GM18867 (cell line): ENCODE measurements at regions not wholly inside any gene's neighbourhood (a gene's known extent, or its start where the extent isn't known, plus 50 kb on each side); places are given as distances from the start of the nearest gene placed in this dataset.
A peak's percentile ranks its signal among the peaks of the same experiment; 100 is the strongest.
"Not testable (repeated sequence)": the region's sequence is repeated elsewhere in the genome, so short reads cannot be mapped to it uniquely, and the experiment has no call there.

Experiments used
- ATAC-seq: cut with Tn5 transposase; IDR thresholded peaks from one replicate; pipeline ENCODE4 v1.9.1; 2021; ENCODE audit warnings: mild to moderate bottlenecking, moderate library complexity; ENCODE audit not compliant: unreplicated experiment

GRCh38 chr12:97005174-97005573 is 98.1 kb downstream of the NEDD1 start:
- ATAC-seq, result no peak

GRCh38 chr12:97005646-97006045 is 98.6 kb downstream of the NEDD1 start:
- no peak for ATAC-seq

- no peak for ATAC-seq
Measured at GRCh38 chr12:97006585-97006984, 99.5 kb downstream of the NEDD1 start.

GRCh38 chr12:97016163-97016562 is 109.1 kb downstream of the NEDD1 start:
- no peak for ATAC-seq

- ATAC-seq, result peak; percentile 49
Measured at GRCh38 chr12:97017213-97017612, 110.2 kb downstream of the NEDD1 start.

- no peak for ATAC-seq
Measured at GRCh38 chr12:97022536-97023230, 115.6 kb downstream of the NEDD1 start.

- ATAC-seq, result no peak
Measured at GRCh38 chr12:97024393-97024792, 117.3 kb downstream of the NEDD1 start.

GRCh38 chr12:97026901-97027300 is 119.8 kb downstream of the NEDD1 start:
- ATAC-seq, result no peak

- no peak for ATAC-seq
Measured at GRCh38 chr12:97027482-97027881, 120.4 kb downstream of the NEDD1 start.

- no peak for ATAC-seq
Measured at GRCh38 chr12:97038131-97038530, 131.1 kb downstream of the NEDD1 start.

GRCh38 chr12:97038834-97039233 is 131.8 kb downstream of the NEDD1 start:
- ATAC-seq, result no peak

GRCh38 chr12:97046901-97047300 is 139.8 kb downstream of the NEDD1 start:
- no peak for ATAC-seq

- ATAC-seq, result no peak
Measured at GRCh38 chr12:97047361-97047760, 140.3 kb downstream of the NEDD1 start.

GRCh38 chr12:97048421-97049035 is 141.5 kb downstream of the NEDD1 start:
- ATAC-seq, result no peak

GRCh38 chr12:97050509-97050908 is 143.5 kb downstream of the NEDD1 start:
- no peak for ATAC-seq

- ATAC-seq, result no peak
Measured at GRCh38 chr12:97051341-97051740, 144.3 kb downstream of the NEDD1 start.

- no peak for ATAC-seq
Measured at GRCh38 chr12:97061171-97061570, 154.1 kb downstream of the NEDD1 start.

- no peak for ATAC-seq
Measured at GRCh38 chr12:97063292-97063935, 156.4 kb downstream of the NEDD1 start.

- ATAC-seq, result no peak
Measured at GRCh38 chr12:97075161-97075933, 168.3 kb downstream of the NEDD1 start.

GRCh38 chr12:97075934-97076630 is 169.0 kb downstream of the NEDD1 start:
- no peak for ATAC-seq

- not testable (repeated sequence) for ATAC-seq
Measured at GRCh38 chr12:97076912-97077311, 169.9 kb downstream of the NEDD1 start.
